Left ventricle myocardium inferior (tissue), 1 donor: ENCODE measurements at regions not wholly inside any gene's neighbourhood (a gene's known extent, or its start where the extent isn't known, plus 50 kb on each side); places are given as distances from the start of the nearest gene placed in this dataset.

Source experiments
- DNase-seq: peaks from one replicate; pipeline ENCODE4 v3.0.0-alpha.2; 2020
- H3K27ac ChIP-seq: fragments of 200-600 bp; replicated peaks from 2 replicates; pipeline ENCODE4 v1.8.0; 2021
- H3K27me3 ChIP-seq: fragments of 200-600 bp; 2 replicates; pipeline ENCODE4 v1.8.0; 2021; ENCODE audit warnings: low read depth
- H3K36me3 ChIP-seq: fragments of 200-600 bp; 2 replicates; pipeline ENCODE4 v1.8.0; 2021
- H3K4me1 ChIP-seq: fragments of 200-600 bp; 2 replicates; pipeline ENCODE4 v1.8.0; 2021
- H3K4me3 ChIP-seq: fragments of 200-600 bp; 2 replicates; pipeline ENCODE4 v1.8.0; 2021; ENCODE audit warnings: mild to moderate bottlenecking, moderate library complexity
- H3K9me3 ChIP-seq: fragments of 200-600 bp; replicated peaks from 2 replicates; pipeline ENCODE4 v1.8.0; 2021
- intact Hi-C: fragments of 100-400 bp; cut with micrococcal nuclease; formaldehyde crosslinking; loops from one replicate; pipeline ENCODE4 v1.11.0; 2022
- TF ChIP-seq, protein P1 (sequence below): fragments of 200-600 bp; IDR thresholded peaks from 2 replicates; pipeline ENCODE4 v1.8.0; 2021; ENCODE audit warnings: antibody characterized with exemption, mild to moderate bottlenecking, borderline replicate concordance
- donor health status: DM: no; HTN: yes; CAD: no; lungs with severe emphysema.

DNA sequence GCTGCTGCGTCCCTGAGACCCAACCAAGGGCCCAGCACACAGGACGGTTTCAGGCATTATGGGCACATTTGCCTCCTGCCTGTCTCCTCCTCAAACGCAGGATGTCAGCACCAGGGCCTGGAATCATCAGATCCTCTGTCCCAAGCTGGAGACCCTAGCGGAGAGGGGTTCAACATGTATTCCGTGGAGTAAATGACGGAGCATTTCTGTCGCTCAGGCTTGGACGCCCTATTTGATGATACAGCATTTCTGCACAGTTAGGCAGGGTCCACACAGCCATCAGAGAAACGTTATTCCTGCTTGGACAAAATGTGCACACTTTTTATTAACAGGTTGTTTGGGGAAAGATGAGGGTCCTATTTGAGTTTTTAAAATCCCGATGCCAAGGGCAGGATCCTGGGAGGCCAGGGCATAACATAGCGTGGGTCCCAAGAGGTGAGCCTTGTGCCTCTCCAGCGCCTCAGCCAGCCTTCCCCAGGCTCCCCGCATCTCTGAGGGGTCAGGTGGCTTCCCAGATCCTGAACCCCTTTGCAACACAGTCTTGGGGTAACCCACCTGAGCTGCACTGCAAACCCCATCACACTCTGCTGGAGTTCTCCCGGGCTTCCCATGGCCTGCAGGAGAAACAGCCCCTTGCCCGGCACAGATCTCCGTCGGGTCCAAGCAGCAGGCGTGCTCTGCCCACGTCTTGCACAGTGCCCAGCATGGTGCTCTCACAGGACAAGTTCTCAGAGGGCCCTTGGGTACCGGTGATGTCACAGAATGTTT, 319.7 kb upstream of the MYT1L start:
- intact Hi-C loops = no loop called here
- TF ChIP-seq, protein P1, sequence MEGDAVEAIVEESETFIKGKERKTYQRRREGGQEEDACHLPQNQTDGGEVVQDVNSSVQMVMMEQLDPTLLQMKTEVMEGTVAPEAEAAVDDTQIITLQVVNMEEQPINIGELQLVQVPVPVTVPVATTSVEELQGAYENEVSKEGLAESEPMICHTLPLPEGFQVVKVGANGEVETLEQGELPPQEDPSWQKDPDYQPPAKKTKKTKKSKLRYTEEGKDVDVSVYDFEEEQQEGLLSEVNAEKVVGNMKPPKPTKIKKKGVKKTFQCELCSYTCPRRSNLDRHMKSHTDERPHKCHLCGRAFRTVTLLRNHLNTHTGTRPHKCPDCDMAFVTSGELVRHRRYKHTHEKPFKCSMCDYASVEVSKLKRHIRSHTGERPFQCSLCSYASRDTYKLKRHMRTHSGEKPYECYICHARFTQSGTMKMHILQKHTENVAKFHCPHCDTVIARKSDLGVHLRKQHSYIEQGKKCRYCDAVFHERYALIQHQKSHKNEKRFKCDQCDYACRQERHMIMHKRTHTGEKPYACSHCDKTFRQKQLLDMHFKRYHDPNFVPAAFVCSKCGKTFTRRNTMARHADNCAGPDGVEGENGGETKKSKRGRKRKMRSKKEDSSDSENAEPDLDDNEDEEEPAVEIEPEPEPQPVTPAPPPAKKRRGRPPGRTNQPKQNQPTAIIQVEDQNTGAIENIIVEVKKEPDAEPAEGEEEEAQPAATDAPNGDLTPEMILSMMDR = no peak

GRCh38 chr2:2649109-2650072, 318.3 kb upstream of the MYT1L start:
- H3K27me3 ChIP-seq = peaks cover 36% of the 10 kb centered on the region
- peaks cover 12% of the 10 kb centered on the region for H3K4me1 ChIP-seq
- TF ChIP-seq, protein P1 = no peak
- H3K36me3 ChIP-seq = no peaks in the 10 kb centered on the region
- intact Hi-C loops = no loop called here
- no peak overlapping the region for H3K27ac ChIP-seq
- H3K4me3 ChIP-seq = no peak overlapping the region
- DNase-seq = no peak
- H3K9me3 ChIP-seq = peaks cover 5% of the 10 kb centered on the region

More for the DNA sequence above, 319.7 kb upstream of the MYT1L start:
- Histone ChIP-seq H3K27me3 (peaks cover 29% of the 10 kb centered on the region), H3K4me1 (peaks cover 12% of the 10 kb centered on the region), H3K36me3 (no peaks in the 10 kb centered on the region), H3K9me3 (peaks cover 5% of the 10 kb centered on the region), H3K4me3 (no peak overlapping the region), H3K27ac (no peak overlapping the region)
- DNase-seq = no peak

DNA sequence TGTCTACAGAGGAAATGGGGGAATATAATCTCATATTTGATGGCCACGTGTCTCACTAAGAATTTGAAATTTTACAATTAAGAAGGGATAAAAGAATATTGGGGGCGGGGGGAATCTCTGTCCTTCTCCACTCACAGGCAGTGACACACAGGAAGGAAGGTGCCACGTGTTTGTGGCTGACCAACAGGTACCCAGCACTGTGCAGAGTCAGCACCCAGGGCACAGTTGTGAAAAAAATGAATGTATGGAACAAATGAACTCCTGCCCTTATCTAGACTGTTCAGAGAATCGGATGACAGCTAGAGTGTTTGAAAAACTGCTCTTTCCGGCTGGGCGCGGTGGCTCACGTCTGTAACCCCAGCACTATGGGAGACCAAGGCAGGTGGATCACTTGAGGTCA, 317.0 kb upstream of the MYT1L start:
- TF ChIP-seq, protein P1 = no peak
- Histone ChIP-seq H3K36me3 (no peaks in the 10 kb centered on the region), H3K4me3 (no peak overlapping the region), H3K4me1 (peaks cover 10% of the 10 kb centered on the region), H3K27me3 (peaks cover 38% of the 10 kb centered on the region), H3K9me3 (peaks cover 5% of the 10 kb centered on the region), H3K27ac (no peak overlapping the region)
- DNase-seq = no peak
- intact Hi-C loops = no loop called here

- H3K27me3 ChIP-seq = peaks cover 40% of the 10 kb centered on the region
- H3K9me3 ChIP-seq = peaks cover 5% of the 10 kb centered on the region
- no peak for DNase-seq
- H3K36me3 ChIP-seq = no peaks in the 10 kb centered on the region
- TF ChIP-seq, protein P1 = no peak
- H3K27ac ChIP-seq = no peak overlapping the region
- H3K4me3 ChIP-seq = no peak overlapping the region
- intact Hi-C loops = no loop called here
- H3K4me1 ChIP-seq = peaks cover 4% of the 10 kb centered on the region
Measured at GRCh38 chr2:2647141-2647541, 316.1 kb upstream of the MYT1L start.

DNA sequence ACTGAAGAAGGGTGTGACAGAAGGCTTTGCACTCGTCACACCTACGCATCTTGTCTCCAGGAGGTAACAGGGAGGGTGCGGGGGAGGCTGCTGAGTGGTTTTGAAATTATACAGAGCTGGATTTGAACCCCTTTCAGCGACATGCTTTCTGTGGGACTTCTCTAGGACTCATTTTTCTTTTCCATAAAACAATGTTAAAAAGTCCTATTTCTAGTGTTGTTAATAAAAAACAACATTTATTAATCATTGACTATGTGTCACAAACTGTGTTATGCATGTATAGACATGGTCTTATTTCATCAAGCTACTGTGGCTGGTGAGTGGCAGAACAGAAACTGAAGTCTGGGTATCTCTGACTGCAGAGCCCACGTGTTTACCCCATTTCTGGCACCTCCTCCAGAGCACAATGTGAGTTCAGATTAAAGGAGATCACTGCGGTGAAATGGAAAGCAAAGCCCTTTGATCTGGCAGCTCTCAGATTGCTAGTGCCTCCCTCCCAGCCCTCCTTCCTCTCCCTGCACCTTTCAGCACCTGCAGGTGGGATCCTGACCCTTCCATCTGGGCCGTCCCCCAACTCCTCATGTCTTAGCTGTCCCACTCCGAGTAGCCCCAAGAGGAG, 315.5 kb upstream of the MYT1L start:
- Histone ChIP-seq H3K4me3 (no peak overlapping the region), H3K27ac (no peak overlapping the region), H3K27me3 (peaks cover 46% of the 10 kb centered on the region), H3K36me3 (no peaks in the 10 kb centered on the region), H3K9me3 (peaks cover 5% of the 10 kb centered on the region), H3K4me1 (peaks cover 4% of the 10 kb centered on the region)
- TF ChIP-seq, protein P1 = no peak
- DNase-seq = no peak
- intact Hi-C loops = no loop called here
